ENCODE measurements at regions not wholly inside any gene's neighbourhood (a gene's known extent, or its start where the extent isn't known, plus 50 kb on each side); places are given as distances from the start of the nearest gene placed in this dataset.

- Histone ChIP-seq H3K4me3 (replicated peaks; ENCODE audit: insufficient read depth, low read length) (no peak overlapping the region), H3K27ac (replicated peaks) (no peak overlapping the region), H3K27me3 (ENCODE audit: insufficient read depth, poor library complexity, severe bottlenecking) (no peaks in the 10 kb centered on the region)
- DNase-seq (ENCODE audit: low read depth in 1 of 2, low spot score in 1 of 2), result no peak
- TF ChIP-seq SPI1 (IDR thresholded peaks at IDR 0.05; ENCODE audit: borderline replicate concordance, low read depth), result no peak
- TF ChIP-seq, protein P1, sequence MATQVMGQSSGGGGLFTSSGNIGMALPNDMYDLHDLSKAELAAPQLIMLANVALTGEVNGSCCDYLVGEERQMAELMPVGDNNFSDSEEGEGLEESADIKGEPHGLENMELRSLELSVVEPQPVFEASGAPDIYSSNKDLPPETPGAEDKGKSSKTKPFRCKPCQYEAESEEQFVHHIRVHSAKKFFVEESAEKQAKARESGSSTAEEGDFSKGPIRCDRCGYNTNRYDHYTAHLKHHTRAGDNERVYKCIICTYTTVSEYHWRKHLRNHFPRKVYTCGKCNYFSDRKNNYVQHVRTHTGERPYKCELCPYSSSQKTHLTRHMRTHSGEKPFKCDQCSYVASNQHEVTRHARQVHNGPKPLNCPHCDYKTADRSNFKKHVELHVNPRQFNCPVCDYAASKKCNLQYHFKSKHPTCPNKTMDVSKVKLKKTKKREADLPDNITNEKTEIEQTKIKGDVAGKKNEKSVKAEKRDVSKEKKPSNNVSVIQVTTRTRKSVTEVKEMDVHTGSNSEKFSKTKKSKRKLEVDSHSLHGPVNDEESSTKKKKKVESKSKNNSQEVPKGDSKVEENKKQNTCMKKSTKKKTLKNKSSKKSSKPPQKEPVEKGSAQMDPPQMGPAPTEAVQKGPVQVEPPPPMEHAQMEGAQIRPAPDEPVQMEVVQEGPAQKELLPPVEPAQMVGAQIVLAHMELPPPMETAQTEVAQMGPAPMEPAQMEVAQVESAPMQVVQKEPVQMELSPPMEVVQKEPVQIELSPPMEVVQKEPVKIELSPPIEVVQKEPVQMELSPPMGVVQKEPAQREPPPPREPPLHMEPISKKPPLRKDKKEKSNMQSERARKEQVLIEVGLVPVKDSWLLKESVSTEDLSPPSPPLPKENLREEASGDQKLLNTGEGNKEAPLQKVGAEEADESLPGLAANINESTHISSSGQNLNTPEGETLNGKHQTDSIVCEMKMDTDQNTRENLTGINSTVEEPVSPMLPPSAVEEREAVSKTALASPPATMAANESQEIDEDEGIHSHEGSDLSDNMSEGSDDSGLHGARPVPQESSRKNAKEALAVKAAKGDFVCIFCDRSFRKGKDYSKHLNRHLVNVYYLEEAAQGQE (IDR thresholded peaks at IDR 0.05; ENCODE audit: insufficient replicate concordance, low read depth), result no peak
- no peak for TF ChIP-seq POLR2AphosphoS5 (IDR thresholded peaks at IDR 0.05; ENCODE audit: low read depth)
Observed at GRCh38 chr4:187479511-187479910, 516.1 kb upstream of the ZFP42 start.

DNA sequence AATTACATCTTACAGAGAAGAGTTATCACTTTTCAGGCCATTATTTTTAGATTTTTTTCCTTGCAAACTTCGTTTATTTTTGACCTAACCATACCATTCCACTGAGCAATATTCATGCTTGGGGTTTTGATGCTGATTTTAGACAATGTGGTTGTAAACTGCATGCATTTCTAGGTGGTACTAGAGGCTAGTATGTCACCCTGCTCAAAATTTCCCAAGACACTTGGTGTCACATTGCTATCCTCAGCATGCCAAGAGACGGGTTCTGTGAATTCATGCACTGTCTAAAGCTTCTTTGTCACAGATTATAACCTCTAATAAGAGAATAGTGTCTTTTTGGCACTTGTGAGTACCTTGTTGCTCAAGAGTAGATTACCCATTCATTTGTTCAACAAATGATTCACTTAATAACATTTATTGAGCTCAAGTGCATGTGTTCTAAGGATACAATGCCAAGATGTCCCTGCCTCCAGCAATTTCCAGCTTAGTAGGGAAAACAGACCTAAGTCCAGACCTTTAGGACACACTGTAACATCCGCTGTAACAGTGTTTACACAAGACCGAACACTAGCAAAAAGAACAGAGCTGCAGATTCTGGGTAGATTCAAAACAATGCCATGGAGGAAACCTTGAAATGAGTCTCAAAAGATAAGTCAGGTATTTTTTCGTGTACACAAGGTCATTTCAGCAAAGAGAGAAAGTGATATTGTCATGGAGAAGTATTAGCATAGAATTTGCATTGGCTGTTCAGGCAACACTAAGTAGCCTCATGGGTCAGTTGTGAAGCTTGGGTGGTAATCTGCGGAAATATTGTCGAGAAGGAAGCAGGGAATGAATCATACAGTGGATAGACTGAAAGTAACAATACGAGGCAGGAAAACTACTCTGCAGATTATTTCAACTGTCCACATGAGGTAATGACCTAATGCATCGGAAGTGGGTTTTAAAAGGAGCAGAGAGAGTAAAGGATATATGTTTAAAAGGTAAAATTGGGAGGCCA lies 515.1 kb upstream of the ZFP42 start:
- no peaks in the 10 kb centered on the region for H3K27me3 ChIP-seq (ENCODE audit: insufficient read depth, poor library complexity, severe bottlenecking)
- TF ChIP-seq, protein P1 (IDR thresholded peaks at IDR 0.05; ENCODE audit: insufficient replicate concordance, low read depth), result no peak
- no peak for DNase-seq (ENCODE audit: low read depth in 1 of 2, low spot score in 1 of 2)
- H3K4me3 ChIP-seq (replicated peaks; ENCODE audit: insufficient read depth, low read length), result no peak overlapping the region
- H3K27ac ChIP-seq (replicated peaks), result no peak overlapping the region

DNA sequence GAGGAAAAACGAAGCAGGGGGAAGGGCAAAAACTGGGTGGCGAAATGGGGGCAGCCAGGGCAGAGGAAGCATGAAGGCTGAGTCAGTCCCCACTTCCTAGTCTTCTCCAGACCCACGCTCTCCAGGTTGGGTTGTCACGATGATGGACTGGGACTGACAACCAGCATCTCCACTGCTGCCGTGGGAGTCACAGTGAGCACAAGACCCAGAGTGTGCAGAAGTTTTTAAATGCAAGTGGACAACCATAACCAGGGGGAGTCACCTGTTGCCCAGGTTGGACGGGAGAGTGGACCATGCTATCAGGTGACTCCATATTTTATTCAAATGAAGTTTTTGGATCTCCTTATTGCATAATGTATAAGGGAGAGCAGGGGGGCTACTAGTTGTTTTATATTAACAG lies 511.4 kb upstream of the ZFP42 start:
- TF ChIP-seq GABPA (IDR thresholded peaks at IDR 0.05; ENCODE audit: low read depth) (no peak), SPI1 (IDR thresholded peaks at IDR 0.05; ENCODE audit: borderline replicate concordance, low read depth) (no peak), POLR2AphosphoS5 (IDR thresholded peaks at IDR 0.05; ENCODE audit: low read depth) (no peak), CTCF (IDR thresholded peaks at IDR 0.05; ENCODE audit: insufficient read depth, low read length) (no peak)
- TF ChIP-seq, protein P1 (IDR thresholded peaks at IDR 0.05; ENCODE audit: insufficient replicate concordance, low read depth), result no peak
- H3K27me3 ChIP-seq (ENCODE audit: insufficient read depth, poor library complexity, severe bottlenecking), result no peaks in the 10 kb centered on the region
- no peak overlapping the region for H3K4me3 ChIP-seq (replicated peaks; ENCODE audit: insufficient read depth, low read length)
- H3K27ac ChIP-seq (replicated peaks), result no peak overlapping the region
- no peak for DNase-seq (ENCODE audit: low read depth in 1 of 2, low spot score in 1 of 2)

DNA sequence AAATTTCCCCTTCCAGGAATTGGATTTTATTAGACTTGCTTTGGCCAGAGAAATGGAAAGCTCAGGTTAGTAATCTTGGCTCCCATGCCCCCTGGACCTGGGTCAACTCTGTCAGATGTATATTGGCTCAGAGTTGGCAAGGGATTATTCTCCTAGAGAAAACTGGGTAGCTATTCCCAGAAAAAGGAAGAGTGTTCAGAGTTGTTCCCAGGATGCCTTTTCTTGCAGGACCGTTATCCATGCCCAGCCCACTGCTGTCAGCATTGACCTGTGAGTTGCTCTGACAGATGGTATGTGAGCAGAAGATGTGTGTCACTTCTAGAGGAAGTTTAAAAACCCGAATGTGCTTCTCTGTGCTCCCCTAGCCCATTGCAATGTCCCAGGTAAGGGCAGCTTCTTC lies 509.9 kb upstream of the ZFP42 start:
- no peak for DNase-seq (ENCODE audit: low read depth in 1 of 2, low spot score in 1 of 2)
- Histone ChIP-seq H3K4me3 (replicated peaks; ENCODE audit: insufficient read depth, low read length) (no peak overlapping the region), H3K27ac (replicated peaks) (no peak overlapping the region), H3K27me3 (ENCODE audit: insufficient read depth, poor library complexity, severe bottlenecking) (no peaks in the 10 kb centered on the region)
- TF ChIP-seq CTCF (IDR thresholded peaks at IDR 0.05; ENCODE audit: insufficient read depth, low read length) (no peak), GABPA (IDR thresholded peaks at IDR 0.05; ENCODE audit: low read depth) (no peak), SPI1 (IDR thresholded peaks at IDR 0.05; ENCODE audit: borderline replicate concordance, low read depth) (no peak), POLR2AphosphoS5 (IDR thresholded peaks at IDR 0.05; ENCODE audit: low read depth) (no peak)
- TF ChIP-seq, protein P1 (IDR thresholded peaks at IDR 0.05; ENCODE audit: insufficient replicate concordance, low read depth), result no peak
